SK-N-MC (cell line): ENCODE measurements at regions not wholly inside any gene's neighbourhood (a gene's known extent, or its start where the extent isn't known, plus 50 kb on each side); places are given as distances from the start of the nearest gene placed in this dataset.

Source experiments
- EZH2 ChIP-seq: fragments of 200-600 bp; sonication (generic); IDR thresholded peaks from one replicate; pipeline ENCODE4 v1.6.1; 2017; ENCODE audit warnings: antibody characterized with exemption
- POLR2AphosphoS5 ChIP-seq: IDR thresholded peaks from 2 replicates; pipeline ENCODE4 v1.6.1; 2012; ENCODE audit warnings: mild to moderate bottlenecking, low read depth, low read length, borderline replicate concordance

DNA sequence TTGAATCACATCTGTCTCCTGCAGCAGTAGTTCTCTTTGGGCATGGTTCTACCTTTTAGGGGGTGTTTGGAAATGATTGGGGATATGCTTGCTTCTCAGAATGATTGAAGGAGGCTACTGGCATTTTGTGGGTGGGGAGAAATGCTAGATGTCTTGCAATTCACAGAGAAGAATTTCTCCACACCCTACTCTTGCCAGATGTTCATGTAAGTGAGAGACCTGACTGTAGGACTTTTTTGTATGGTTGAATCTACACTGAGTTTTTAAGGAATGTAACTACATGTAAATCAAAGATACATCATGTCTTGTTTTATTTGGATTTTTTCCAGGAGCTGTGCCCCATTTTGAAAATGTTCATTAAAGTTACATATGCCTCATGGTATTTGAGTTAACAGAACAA is 311.9 kb downstream of the PRDM2 start:
- TF ChIP-seq EZH2 = no peak
- TF ChIP-seq POLR2AphosphoS5 = no peak
